NCI-H2171 treated with DMSO at 0.1 percent for 48 hours (cell line): ENCODE measurements at regions not wholly inside any gene's neighbourhood (a gene's known extent, or its start where the extent isn't known, plus 50 kb on each side); places are given as distances from the start of the nearest gene placed in this dataset.
"Not testable (repeated sequence)": the region's sequence is repeated elsewhere in the genome, so short reads cannot be mapped to it uniquely, and the experiment has no call there.

ENCODE experiments used
- DNase-seq: peaks from one replicate; lab custom pipeline; 2025; lab: John Stamatoyannopoulos, UW

DNA sequence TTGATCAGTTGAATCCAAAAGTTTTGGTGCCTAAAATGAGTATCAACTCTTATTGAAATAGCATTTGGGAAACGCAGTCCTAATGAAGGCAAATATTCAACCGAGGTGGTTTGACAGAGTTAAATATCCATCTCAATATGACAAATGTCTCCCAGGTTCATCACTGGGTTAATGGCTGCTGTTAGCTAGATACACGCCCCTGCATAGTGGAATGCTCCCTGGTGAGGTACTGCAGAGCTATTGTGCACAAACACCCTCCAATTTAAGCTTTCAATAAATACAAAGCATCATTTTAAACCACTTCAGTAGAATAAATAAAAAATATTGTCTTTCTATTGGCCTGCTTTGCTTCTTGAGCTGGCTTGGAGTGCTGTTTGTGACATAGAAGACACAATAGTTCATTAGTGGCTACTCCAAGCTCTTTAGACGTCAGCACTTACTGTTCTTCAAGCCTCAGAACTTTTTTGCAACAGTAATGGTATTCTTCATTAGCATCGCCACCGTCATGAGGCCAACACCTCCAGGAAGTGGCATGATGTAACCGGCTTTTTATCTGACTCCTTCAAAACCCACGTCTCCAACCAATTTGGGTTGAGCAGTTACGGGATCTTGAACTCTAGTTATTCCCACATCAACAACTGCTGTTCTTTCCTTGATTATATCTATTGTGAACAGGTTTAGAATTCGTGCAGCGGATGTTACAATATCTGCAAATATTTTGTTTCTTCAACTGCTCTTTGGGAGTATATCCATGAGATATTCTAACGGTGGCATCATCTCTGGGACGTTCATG lies 1159.6 kb upstream of the EPHA6 start:
- no peak for DNase-seq

DNA sequence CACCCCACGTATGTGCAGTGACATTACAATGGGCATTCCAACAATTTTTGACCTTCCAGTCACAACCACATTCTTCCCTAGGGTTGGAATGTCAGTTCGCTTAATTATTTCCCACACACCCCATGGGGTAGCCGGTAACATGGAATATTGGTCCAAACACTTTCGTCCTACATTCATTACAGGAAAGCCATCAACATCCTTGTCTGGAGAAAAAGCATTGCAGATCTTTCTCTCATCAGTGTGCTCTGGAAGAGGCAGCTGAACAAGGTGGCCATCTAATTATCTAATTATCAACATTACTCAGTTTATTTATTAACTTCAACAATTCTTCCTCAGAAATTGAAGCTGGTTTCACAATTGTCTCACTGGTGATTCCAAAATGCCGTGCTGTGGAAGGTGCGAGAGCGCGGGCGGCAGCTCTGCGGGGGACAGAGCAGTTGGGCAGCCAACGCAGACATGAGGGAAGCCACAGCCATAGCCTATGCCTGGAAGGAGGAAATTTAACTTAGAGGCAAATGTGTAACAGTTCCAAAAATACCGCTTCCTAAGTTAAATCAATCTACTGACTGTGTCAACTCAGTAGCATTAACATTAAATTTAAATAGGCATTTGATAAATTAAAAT lies 1158.9 kb upstream of the EPHA6 start:
- no peak for DNase-seq

- no peak for DNase-seq
These were observed 1143.6 kb upstream of the EPHA6 start for GRCh38 chr3:95670765-95671164.

- no peak for DNase-seq
These were observed 1141.2 kb upstream of the EPHA6 start for GRCh38 chr3:95673215-95673614.

DNA sequence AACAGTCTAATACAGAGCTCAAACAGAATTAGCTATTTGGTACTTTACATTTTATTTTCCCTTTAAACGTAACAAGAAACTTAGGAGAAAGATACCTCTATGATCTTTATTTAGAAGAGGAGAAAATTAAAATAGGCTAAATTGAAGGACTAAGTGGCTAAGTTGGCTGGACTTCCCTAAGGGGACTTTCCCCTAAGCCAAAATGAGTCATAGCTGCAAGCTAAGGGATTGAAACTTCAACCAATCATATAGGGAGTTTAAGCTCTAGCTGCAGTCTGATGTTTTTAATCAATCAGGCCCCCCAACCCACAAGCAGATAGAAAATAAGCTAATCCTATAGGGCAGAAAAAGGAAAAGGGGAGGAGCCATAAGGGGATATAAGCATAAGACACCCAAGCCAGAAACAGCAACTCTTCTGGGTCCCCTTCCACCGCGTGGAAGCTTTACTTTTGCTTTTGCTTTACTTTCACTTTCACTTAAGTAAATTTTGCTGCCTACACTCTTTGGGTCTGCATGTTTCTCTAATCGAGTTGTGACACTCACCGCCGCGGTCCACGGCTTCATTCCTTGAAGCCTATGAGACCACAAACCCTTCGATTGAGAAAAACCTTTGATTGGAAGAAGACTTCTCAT lies 1108.5 kb upstream of the EPHA6 start:
- no peak for DNase-seq

- no peak for DNase-seq
These were observed 1107.1 kb upstream of the EPHA6 start for GRCh38 chr3:95707268-95707667.

GRCh38 chr3:95710684-95711083 lies 1103.7 kb upstream of the EPHA6 start:
- no peak for DNase-seq

- no peak for DNase-seq
These were observed 1102.6 kb upstream of the EPHA6 start for GRCh38 chr3:95711789-95712188.

GRCh38 chr3:95715128-95715527 lies 1099.3 kb upstream of the EPHA6 start:
- DNase-seq, result no peak

- no peak for DNase-seq
These were observed 1097.3 kb upstream of the EPHA6 start for GRCh38 chr3:95717048-95717447.

DNA sequence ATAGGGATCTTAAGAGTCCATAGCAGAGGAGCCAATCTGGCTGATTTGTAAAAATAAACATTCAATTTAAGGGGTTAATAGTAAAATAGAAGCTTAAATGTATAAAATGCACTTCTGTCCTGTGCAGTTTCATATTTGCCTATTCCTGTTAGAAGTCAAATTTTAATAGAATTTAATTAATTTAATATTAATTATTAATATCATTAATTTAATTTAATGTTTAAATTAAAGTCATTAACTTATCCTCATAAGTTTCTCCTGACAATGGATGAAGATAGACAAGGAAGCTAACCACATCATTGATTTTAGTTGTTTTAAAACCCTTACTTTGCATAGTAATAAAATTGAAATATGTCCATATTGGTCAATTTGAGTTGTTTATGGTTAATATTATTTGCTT lies 1096.2 kb upstream of the EPHA6 start:
- DNase-seq, result no peak

DNA sequence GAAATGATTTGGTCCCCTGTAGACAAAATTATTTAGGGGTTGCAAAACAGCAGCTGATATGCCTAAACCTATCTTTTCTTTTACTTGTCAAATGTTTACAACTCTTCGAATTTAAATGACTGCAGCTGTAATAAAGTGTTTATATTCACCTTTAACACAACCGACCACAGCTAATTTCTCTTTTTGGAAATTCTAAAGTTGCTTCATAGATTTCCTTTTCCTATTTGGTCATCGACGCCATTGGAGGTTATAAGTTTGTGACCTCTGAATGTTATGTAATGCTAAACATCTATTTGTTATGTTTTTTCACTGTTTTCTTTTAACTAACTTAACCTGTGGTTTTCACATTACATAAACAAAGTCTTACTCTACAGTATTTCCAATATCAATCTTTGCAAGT lies 1094.9 kb upstream of the EPHA6 start:
- DNase-seq, result no peak

- no peak for DNase-seq
These were observed 1092.5 kb upstream of the EPHA6 start for GRCh38 chr3:95721938-95722337.

DNA sequence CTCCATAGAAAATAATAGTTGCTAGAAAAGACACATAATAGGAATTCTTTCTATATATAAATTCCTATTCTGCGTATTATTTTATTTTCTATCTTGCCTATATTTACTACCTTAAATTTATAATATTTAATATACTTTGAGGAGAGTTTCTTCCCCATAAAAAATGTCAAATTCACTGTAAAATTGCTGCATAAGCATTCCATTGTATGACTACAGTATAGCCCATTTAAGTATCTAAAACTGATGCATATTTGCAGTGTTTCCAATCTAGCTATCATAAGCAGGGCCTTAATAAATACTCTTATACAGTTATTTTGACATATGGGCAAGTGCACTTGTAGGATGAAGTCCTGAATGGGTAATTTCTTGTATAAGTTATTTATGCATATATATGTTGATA lies 1088.6 kb upstream of the EPHA6 start:
- DNase-seq, result no peak

GRCh38 chr3:95731753-95732152 lies 1082.6 kb upstream of the EPHA6 start:
- DNase-seq, result no peak

DNA sequence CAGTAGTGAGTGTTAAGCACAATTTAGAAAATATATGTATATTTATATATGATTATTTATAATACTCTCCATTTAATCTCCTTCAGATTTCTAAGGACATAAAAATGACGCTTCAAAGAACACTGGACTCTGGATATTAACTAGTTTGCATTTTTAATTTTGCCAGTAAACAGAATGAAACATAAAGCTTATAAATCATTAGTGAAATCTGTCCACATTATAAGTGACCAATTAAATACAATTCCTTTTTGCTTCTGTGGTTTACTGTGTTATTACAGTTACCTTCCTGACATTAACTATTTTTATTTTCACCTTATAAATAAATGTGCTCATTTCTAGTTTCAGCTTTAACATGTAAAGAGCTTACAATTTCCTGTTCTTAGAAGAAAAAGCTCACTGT lies 1081.1 kb upstream of the EPHA6 start:
- DNase-seq, result no peak

DNA sequence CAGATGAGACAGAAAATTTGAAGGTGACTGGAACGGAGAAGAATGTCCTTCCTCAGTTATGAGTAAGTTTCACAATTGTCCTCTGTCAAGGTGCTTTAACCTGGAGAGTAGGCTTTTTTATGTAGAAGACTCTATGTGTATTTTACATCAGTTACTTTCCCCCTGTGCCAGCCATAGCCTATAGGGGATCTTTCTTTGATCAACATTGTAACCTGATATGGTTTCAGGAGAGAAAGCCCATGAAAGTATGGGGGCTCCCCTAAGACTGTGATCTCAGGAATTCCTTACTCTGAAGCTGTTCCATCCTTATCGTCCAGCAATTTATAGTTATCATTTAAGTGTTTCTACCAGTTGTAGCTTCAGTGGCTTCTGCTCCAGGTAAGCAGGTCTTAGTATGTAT lies 1076.3 kb upstream of the EPHA6 start:
- no peak for DNase-seq

GRCh38 chr3:95744896-95745295 lies 1069.5 kb upstream of the EPHA6 start:
- DNase-seq, result not testable (repeated sequence)

DNA sequence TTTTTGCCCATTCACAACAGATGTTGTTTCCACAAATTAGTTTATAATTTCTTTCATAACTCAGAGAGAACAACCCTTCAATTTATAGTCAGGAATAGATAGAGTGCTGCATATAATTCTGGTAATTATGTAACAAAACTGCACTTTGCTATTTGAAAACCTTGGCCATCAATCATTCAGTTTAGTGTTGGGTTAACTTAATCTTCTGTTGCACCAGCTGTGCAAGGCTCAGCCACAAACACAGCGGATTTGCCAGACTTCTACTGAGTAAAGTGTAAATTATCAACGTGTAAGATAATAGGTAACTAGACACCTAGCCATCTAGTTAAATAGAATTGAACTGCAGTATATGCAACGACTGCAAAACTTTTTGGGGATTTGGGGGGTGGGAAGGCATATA lies 1064.3 kb upstream of the EPHA6 start:
- DNase-seq, result peak; percentile 25

- DNase-seq, result no peak
These were observed 1062.9 kb upstream of the EPHA6 start for GRCh38 chr3:95751509-95751908.

GRCh38 chr3:95752199-95752598 lies 1062.2 kb upstream of the EPHA6 start:
- no peak for DNase-seq

- DNase-seq, result no peak
These were observed 1055.7 kb upstream of the EPHA6 start for GRCh38 chr3:95758707-95759106.

DNA sequence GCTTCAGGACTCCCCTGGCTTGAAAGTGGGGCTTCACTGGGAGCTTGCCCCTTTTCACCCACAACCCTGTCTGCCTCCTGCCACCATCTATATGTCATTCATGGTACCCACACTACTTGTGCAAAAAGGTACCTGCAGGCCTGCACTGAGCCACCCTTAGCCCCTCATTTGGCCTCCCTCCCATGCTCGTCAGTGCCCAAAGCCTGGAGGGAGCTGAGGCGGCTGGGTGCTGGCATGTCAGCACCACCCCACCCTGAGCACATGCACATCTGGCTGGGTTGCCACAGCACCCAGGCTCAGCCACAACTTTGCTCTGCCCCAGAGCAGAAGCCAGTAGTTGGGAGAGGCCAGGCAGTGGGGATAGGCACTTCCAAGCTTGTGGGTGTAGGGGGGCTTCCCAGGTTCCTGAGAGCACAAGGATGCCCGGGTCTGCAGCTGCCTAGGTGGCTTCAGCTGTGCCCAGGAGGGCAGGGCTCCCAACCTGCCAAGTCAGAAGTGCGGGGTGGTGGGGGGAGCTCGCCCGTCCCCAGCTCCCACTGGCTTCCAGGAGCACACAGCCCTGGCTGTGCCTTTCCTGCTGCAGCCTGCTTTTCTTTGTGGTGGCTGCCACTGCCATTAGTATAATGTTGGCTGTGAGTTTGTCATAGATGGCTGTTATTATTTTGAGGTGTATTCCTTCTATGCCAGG lies 1054.6 kb upstream of the EPHA6 start:
- no peak for DNase-seq
